Endothelial cell of umbilical vein (primary cell): ENCODE measurements at regions not wholly inside any gene's neighbourhood (a gene's known extent, or its start where the extent isn't known, plus 50 kb on each side); places are given as distances from the start of the nearest gene placed in this dataset.

Experiments used
- BruUV-seq: library from RNA; stranded (reverse); fragments of 400-500 nt; replicated peaks from 2 replicates; lab custom pipeline; 2021; lab: Mats Ljungman, UMichigan
- CTCF ChIA-PET: fragments of 300-600, 350-600 bp; sonication (Branson Sonifier 250); formaldehyde crosslinking; loops from one replicate; lab custom pipeline; 2021; ENCODE audit warnings: antibody characterized with exemption, inconsistent platforms; lab: Charles Lee
- POLR2A ChIA-PET: fragments of 300-600, 350-600 bp; sonication (Branson Sonifier 250); formaldehyde crosslinking; loops from one replicate; lab custom pipeline; 2021; ENCODE audit warnings: antibody characterized with exemption, inconsistent platforms; lab: Charles Lee
- DNase-seq: peaks from one replicate; pipeline ENCODE4 v3.0.0-alpha.2; 2011; ENCODE audit warnings: low read depth, low spot score
- FAIRE-seq: peaks from 2 replicates; lab custom pipeline; 2011; peaks lifted over from hg19 to GRCh38; lab: Jason Lieb, UNC
- H2AFZ ChIP-seq: 2 replicates; pipeline ENCODE4 v1.6.0; 2012; ENCODE audit warnings: low read depth, low read length, control low read depth, inconsistent platforms
- H3K27ac ChIP-seq: 2 replicates; pipeline ENCODE4 v1.5.1; 2011; ENCODE audit warnings: low read depth, mild to moderate bottlenecking, control low read depth, low read length, moderate library complexity; ENCODE audit not compliant: insufficient read depth
- H3K27me3 ChIP-seq, 2 experiments: 2 replicates each; pipeline versions ENCODE4 v1.6.0 to v1.6.1; 2011; ENCODE audit warnings: low read length in 2 of 2, mixed read lengths in 1 of 2; ENCODE audit not compliant: control insufficient read depth in 2 of 2, insufficient read depth in 2 of 2
- H3K36me3 ChIP-seq, 2 experiments: 2 replicates in 1 of 2; 3 replicates in 1 of 2; pipeline ENCODE4 v1.5.1; 2011; ENCODE audit warnings: low read length in 2 of 2, mild to moderate bottlenecking in 1 of 2, moderate library complexity in 1 of 2; ENCODE audit not compliant: control insufficient read depth in 2 of 2, insufficient read depth in 2 of 2; ENCODE audit errors: extremely low read depth in 1 of 2
- H3K4me1 ChIP-seq: 3 replicates; pipeline ENCODE4 v1.5.1; 2011; ENCODE audit warnings: mild to moderate bottlenecking, low read length; ENCODE audit not compliant: control insufficient read depth, insufficient read depth; ENCODE audit errors: extremely low read depth
- H3K4me2 ChIP-seq: 2 replicates; pipeline ENCODE4 v1.6.1; 2011; ENCODE audit warnings: low read length, control low read depth, mixed read lengths; ENCODE audit not compliant: insufficient read depth
- H3K4me3 ChIP-seq, 3 experiments: fragments of 200-600 bp in 1 of 3; sonication (generic), shearing (Covaris generic) in 1 of 3; replicated peaks in 1 of 3; 2 replicates each; pipeline ENCODE4 v1.5.1; 2011 to 2016; ENCODE audit warnings: control low read depth in 3 of 3, low read length in 3 of 3, mild to moderate bottlenecking in 2 of 3, inconsistent platforms in 1 of 3, low read depth in 1 of 3, moderate library complexity in 1 of 3; ENCODE audit not compliant: insufficient read depth in 1 of 3
- H3K79me2 ChIP-seq: 2 replicates; pipeline ENCODE4 v1.6.0; 2012; ENCODE audit warnings: low read length, inconsistent platforms; ENCODE audit not compliant: control insufficient read depth, insufficient read depth
- H3K9ac ChIP-seq: replicated peaks from 2 replicates; pipeline ENCODE3; 2011; ENCODE audit warnings: low read length, control low read depth; ENCODE audit not compliant: insufficient read depth; ENCODE audit errors: extremely low read depth
- H3K9me1 ChIP-seq: replicated peaks from 3 replicates; pipeline ENCODE4 v1.6.0; 2011; ENCODE audit warnings: mild to moderate bottlenecking, low read length; ENCODE audit not compliant: control insufficient read depth, insufficient read depth; ENCODE audit errors: extremely low read depth
- H3K9me3 ChIP-seq: replicated peaks from 2 replicates; pipeline ENCODE4 v1.5.1; 2012; ENCODE audit warnings: low read length, inconsistent platforms; ENCODE audit not compliant: control insufficient read depth, insufficient read depth
- H4K20me1 ChIP-seq: replicated peaks from 2 replicates; pipeline ENCODE3; 2011; ENCODE audit warnings: mild to moderate bottlenecking, low read length; ENCODE audit not compliant: control insufficient read depth, insufficient read depth; ENCODE audit errors: extremely low read depth
- CTCF ChIP-seq, 2 donors: IDR thresholded peaks; 1 replicate in 1 of 2; 2 replicates in 1 of 2; pipeline ENCODE4 v1.5.1; 2011; ENCODE audit warnings: low read length in 2 of 2, mild to moderate bottlenecking in 2 of 2, moderate library complexity in 2 of 2, control low read depth in 1 of 2, inconsistent platforms in 1 of 2, low read depth in 1 of 2; ENCODE audit not compliant: insufficient read depth in 1 of 2; ENCODE audit errors: extremely low read depth in 1 of 2
- EZH2 ChIP-seq: IDR thresholded peaks from 2 replicates; pipeline ENCODE4 v1.6.1; 2012; ENCODE audit warnings: borderline replicate concordance, low read depth, mild to moderate bottlenecking, moderate library complexity, low read length, inconsistent platforms; ENCODE audit not compliant: severe bottlenecking
- FOS ChIP-seq: IDR thresholded peaks from 2 replicates; pipeline ENCODE4 v1.6.1; 2011; ENCODE audit warnings: mild to moderate bottlenecking, low read length, moderate library complexity, borderline replicate concordance; ENCODE audit not compliant: insufficient read depth
- GATA2 ChIP-seq: IDR thresholded peaks from 2 replicates; pipeline ENCODE4 v1.7.0; 2011; ENCODE audit warnings: low read depth, mild to moderate bottlenecking, moderate library complexity, mixed read lengths, low read length; ENCODE audit not compliant: insufficient read length, insufficient read depth
- JUN ChIP-seq: IDR thresholded peaks from 2 replicates; pipeline ENCODE4 v1.6.1; 2011; ENCODE audit warnings: borderline replicate concordance, low read depth; ENCODE audit not compliant: insufficient read length, insufficient read depth
- MAX ChIP-seq: IDR thresholded peaks from 2 replicates; pipeline ENCODE4 v1.6.1; 2011; ENCODE audit not compliant: insufficient read depth, insufficient read length
- MYC ChIP-seq: IDR thresholded peaks from one replicate; pipeline ENCODE4 v1.6.1; 2011; ENCODE audit warnings: mild to moderate bottlenecking, low read depth, low read length
- POLR2A ChIP-seq: IDR thresholded peaks from 2 replicates; pipeline ENCODE4 v1.6.1; 2012; ENCODE audit warnings: low read depth, mild to moderate bottlenecking, control low read depth, low read length
- POLR2AphosphoS5 ChIP-seq: IDR thresholded peaks from 2 replicates; pipeline ENCODE4 v1.6.1; 2012; ENCODE audit warnings: low read depth, mild to moderate bottlenecking, control low read depth, low read length, moderate library complexity; ENCODE audit not compliant: insufficient read depth
- dilution Hi-C: fragments of 300-500 bp; cut with MboI; formaldehyde crosslinking; loops from one replicate; pipeline ENCODE4 v1.15.0; 2019; ENCODE audit warnings: low sequenced_read_pairs; ENCODE audit not compliant: extremely low pct_ligation_motif_present
- intact Hi-C: fragments of 100-400 bp; cut with micrococcal nuclease; formaldehyde crosslinking; loops from one replicate; pipeline ENCODE4 v1.10.0; 2022

GRCh38 chr12:58557661-58558060 is 362.6 kb downstream of the LRIG3 start:
- intact Hi-C loops, result loop anchor here (1.0 to 5.0 kb wide), 2 partner anchors 200 to 210 kb away; no protein-coding TSS in a partner anchor
- Histone ChIP-seq H3K27me3 (no peaks in the 10 kb centered on the region), H3K4me2 (peak overlapping the region; percentile 67), H4K20me1 (no peaks in the 10 kb centered on the region), H3K4me3 (no peak overlapping the region), H3K79me2 (no peaks in the 10 kb centered on the region), H3K9ac (peak overlapping the region; percentile 75), H3K4me1 (peaks cover 13% of the 10 kb centered on the region), H3K27ac (peak overlapping the region; percentile 87), H2AFZ (peak overlapping the region; percentile 48), H3K9me3 (no peaks in the 10 kb centered on the region), H3K36me3 (no peaks in the 10 kb centered on the region), H3K9me1 (no peaks in the 10 kb centered on the region)
- FAIRE-seq (no peak), DNase-seq (no peak)
- ChIA-PET CTCF (interaction anchor here (2.8 kb wide), 1 partner anchor 17 kb away, joined by 12 read pairs; no protein-coding TSS in a partner anchor), POLR2A (no interaction called here)
- TF ChIP-seq CTCF (IDR thresholded peaks at IDR 0.05; ENCODE audit: extremely low read depth in 1 of 2, insufficient read depth in 1 of 2, low read depth in 1 of 2, low read length in 2 of 2) (no peak), MYC (no peak), POLR2A (no peak), FOS (no peak), GATA2 (no peak), POLR2AphosphoS5 (no peak), EZH2 (no peak), JUN (no peak), MAX (no peak)
- dilution Hi-C loops, result no loop called here
- BruUV-seq, result no TSS peak
